ENCODE measurements at regions not wholly inside any gene's neighbourhood (a gene's known extent, or its start where the extent isn't known, plus 50 kb on each side); places are given as distances from the start of the nearest gene placed in this dataset.

DNA sequence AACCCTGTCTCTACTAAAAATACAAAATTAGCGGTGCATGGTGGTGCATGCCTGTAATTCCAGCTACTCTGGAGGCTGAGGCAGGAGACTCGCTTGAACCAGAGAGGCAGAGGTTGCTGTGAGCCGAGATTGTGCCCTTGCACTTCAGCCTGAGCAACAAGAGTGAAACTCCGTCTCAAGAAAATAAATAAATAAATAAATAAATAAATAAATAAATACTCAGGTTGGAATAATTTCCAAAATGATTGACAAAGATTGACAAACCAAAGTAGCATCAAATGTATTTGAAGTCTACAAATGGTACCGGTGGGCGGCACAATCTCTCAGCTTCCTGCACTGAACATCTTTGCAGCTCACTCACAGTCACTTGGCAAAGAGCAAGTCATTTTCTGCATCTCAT, 144.1 kb upstream of the NRSN1 start:
- TF ChIP-seq, protein P1, sequence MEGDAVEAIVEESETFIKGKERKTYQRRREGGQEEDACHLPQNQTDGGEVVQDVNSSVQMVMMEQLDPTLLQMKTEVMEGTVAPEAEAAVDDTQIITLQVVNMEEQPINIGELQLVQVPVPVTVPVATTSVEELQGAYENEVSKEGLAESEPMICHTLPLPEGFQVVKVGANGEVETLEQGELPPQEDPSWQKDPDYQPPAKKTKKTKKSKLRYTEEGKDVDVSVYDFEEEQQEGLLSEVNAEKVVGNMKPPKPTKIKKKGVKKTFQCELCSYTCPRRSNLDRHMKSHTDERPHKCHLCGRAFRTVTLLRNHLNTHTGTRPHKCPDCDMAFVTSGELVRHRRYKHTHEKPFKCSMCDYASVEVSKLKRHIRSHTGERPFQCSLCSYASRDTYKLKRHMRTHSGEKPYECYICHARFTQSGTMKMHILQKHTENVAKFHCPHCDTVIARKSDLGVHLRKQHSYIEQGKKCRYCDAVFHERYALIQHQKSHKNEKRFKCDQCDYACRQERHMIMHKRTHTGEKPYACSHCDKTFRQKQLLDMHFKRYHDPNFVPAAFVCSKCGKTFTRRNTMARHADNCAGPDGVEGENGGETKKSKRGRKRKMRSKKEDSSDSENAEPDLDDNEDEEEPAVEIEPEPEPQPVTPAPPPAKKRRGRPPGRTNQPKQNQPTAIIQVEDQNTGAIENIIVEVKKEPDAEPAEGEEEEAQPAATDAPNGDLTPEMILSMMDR (conservative IDR thresholded peaks at IDR 0.05; ENCODE audit: low read length) = no peak
- TF ChIP-seq EZH2phosphoT487 (IDR thresholded peaks at IDR 0.05; ENCODE audit: borderline replicate concordance) = no peak

Measured in Loucy (cell line).